Transverse colon (tissue), 4 donors: ENCODE measurements at regions not wholly inside any gene's neighbourhood (a gene's known extent, or its start where the extent isn't known, plus 50 kb on each side); places are given as distances from the start of the nearest gene placed in this dataset.

Experiments
- DNase-seq: peaks from one replicate; pipeline ENCODE4 v3.0.0-alpha.2; 2019
- H3K27ac ChIP-seq, 4 donors: fragments of 200-600 bp; sonication (generic); 2 replicates each; pipeline ENCODE4 v1.5.1; 2016 to 2018; ENCODE audit warnings: inconsistent platforms in 4 of 4
- H3K27me3 ChIP-seq: fragments of 200-600 bp; sonication (generic); 2 replicates; pipeline ENCODE4 v1.5.1; 2017; ENCODE audit warnings: inconsistent platforms
- H3K36me3 ChIP-seq, 4 donors: fragments of 200-600 bp; sonication (generic); 2 replicates each; pipeline ENCODE4 v1.5.1; 2017 to 2019; ENCODE audit warnings: inconsistent platforms in 4 of 4
- H3K4me1 ChIP-seq, 4 donors: fragments of 200-600 bp; sonication (generic); 2 replicates each; pipeline ENCODE4 v1.5.1; 2017 to 2020; ENCODE audit warnings: inconsistent platforms in 4 of 4
- H3K4me3 ChIP-seq, 4 donors: fragments of 200-600 bp; sonication (generic); 1 replicate in 1 of 4; 2 replicates in 3 of 4; pipeline versions ENCODE4 v1.5.1 to v1.6.1; 2017 to 2019; ENCODE audit warnings: inconsistent platforms in 4 of 4
- H3K9me3 ChIP-seq, 2 donors: fragments of 200-600 bp; sonication (generic); 2 replicates each; pipeline ENCODE4 v1.5.1; 2017 to 2019; ENCODE audit warnings: inconsistent platforms in 2 of 2
- CTCF ChIP-seq, 5 experiments: fragments of 200-600 bp in 3 of 5; fragments of 450-650 bp in 2 of 5; sonication (generic) in 3 of 5; IDR thresholded peaks; 1 replicate in 2 of 5; 2 replicates in 3 of 5; pipeline ENCODE4 v1.5.1; 2016 to 2017; ENCODE audit warnings: antibody characterized with exemption in 5 of 5, inconsistent platforms in 3 of 5, mild to moderate bottlenecking in 2 of 5, moderate library complexity in 1 of 5
- EP300 ChIP-seq: sonication (generic); formaldehyde crosslinking; IDR thresholded peaks from one replicate; pipeline ENCODE4 v1.6.1; 2017; ENCODE audit warnings: antibody characterized with exemption, low read depth
- POLR2A ChIP-seq: fragments of 450-650 bp; IDR thresholded peaks from one replicate; pipeline ENCODE4 v1.6.1; 2016; ENCODE audit warnings: antibody characterized with exemption, mild to moderate bottlenecking, moderate library complexity
- POLR2AphosphoS5 ChIP-seq, 3 donors: sonication (generic); formaldehyde crosslinking; IDR thresholded peaks; one replicate each; pipeline ENCODE4 v1.6.1; 2016; ENCODE audit warnings: antibody characterized with exemption in 3 of 3
- WGBS, 2 donors: methylation state at CpG; one replicate each; pipeline ENCODE4 v1.1.5; 2018; ENCODE audit warnings: low coverage in 1 of 2; 5-methylcytosine and 5-hydroxymethylcytosine counted together
- in situ Hi-C, 4 donors: fragments of 200-750 bp; cut with MboI; loops; one replicate each; pipeline versions ENCODE4 v1.15.0 to v1.15.1; 2017; ENCODE audit warnings: low sequenced_read_pairs in 3 of 4, low pct_ligation_motif_present in 1 of 4, low pct_unique_long_range_greater_than_20kb in 1 of 4
- intact Hi-C: fragments of 100-400 bp; cut with DNase I; formaldehyde crosslinking; loops from one replicate; pipeline ENCODE4 v1.15.1; 2023; ENCODE audit warnings: low total_unique reads

- H3K9me3 ChIP-seq = no peaks in the 10 kb centered on the region
- H3K27me3 ChIP-seq = no peaks in the 10 kb centered on the region
- H3K27ac ChIP-seq = no peak overlapping the region
- H3K4me1 ChIP-seq = peaks cover 0 to 15% (median 0%) of the 10 kb centered on the region in 4 donors
- no peaks in the 10 kb centered on the region for H3K36me3 ChIP-seq
- TF ChIP-seq EP300 (no peak), POLR2AphosphoS5 (IDR thresholded peaks at IDR 0.05) (no peak), CTCF (IDR thresholded peaks at IDR 0.05) (no peak), POLR2A (no peak)
- DNase-seq = no peak
- in situ Hi-C loops = no loop called here
- intact Hi-C loops = no loop called here
- H3K4me3 ChIP-seq = no peak overlapping the region
- WGBS, 2 donors = 34 to 42% methylated on average over 2 to 3 of the region's 3 CpGs
Measured at GRCh38 chr6:92763680-92764079, 655.7 kb downstream of the EPHA7 start.

- no peak overlapping the region for H3K27ac ChIP-seq
- intact Hi-C loops = no loop called here
Measured at GRCh38 chr6:92763274-92763584, 656.1 kb downstream of the EPHA7 start.

GRCh38 chr6:92762443-92763273, 656.7 kb downstream of the EPHA7 start:
- Histone ChIP-seq H3K36me3 (no peaks in the 10 kb centered on the region), H3K4me3 (no peak overlapping the region), H3K27ac (peak overlapping the region in 1 of 4 donors; percentile 12), H3K4me1 (peaks cover 0 to 15% (median 0%) of the 10 kb centered on the region in 4 donors), H3K9me3 (no peaks in the 10 kb centered on the region), H3K27me3 (no peaks in the 10 kb centered on the region)
- no peak for DNase-seq
- TF ChIP-seq POLR2A = no peak
- TF ChIP-seq POLR2AphosphoS5 (IDR thresholded peaks at IDR 0.05) = peak in 1 of 3 donors; percentile 30
- intact Hi-C loops (no loop called here), in situ Hi-C loops (no loop called here)
- 41 to 68% methylated on average over 2 to 3 of the region's 3 CpGs for WGBS, 2 donors

More at GRCh38 chr6:92763274-92763584, 656.1 kb downstream of the EPHA7 start:
- TF ChIP-seq POLR2A = no peak
- no peak for TF ChIP-seq POLR2AphosphoS5 (IDR thresholded peaks at IDR 0.05)
- no peak for TF ChIP-seq EP300
- TF ChIP-seq CTCF (IDR thresholded peaks at IDR 0.05) = no peak
- WGBS, 2 donors = 52 to 53% methylated on average over 2 of the region's 2 CpGs
- Histone ChIP-seq H3K4me3 (no peak overlapping the region), H3K9me3 (no peaks in the 10 kb centered on the region), H3K4me1 (peaks cover 0 to 15% (median 0%) of the 10 kb centered on the region in 4 donors), H3K27me3 (no peaks in the 10 kb centered on the region), H3K36me3 (no peaks in the 10 kb centered on the region)
- DNase-seq = no peak
- in situ Hi-C loops = no loop called here

- peaks cover 0 to 15% (median 0%) of the 10 kb centered on the region in 4 donors for H3K4me1 ChIP-seq
- H3K27ac ChIP-seq = no peak overlapping the region
- no peaks in the 10 kb centered on the region for H3K36me3 ChIP-seq
- WGBS, 2 donors = 64% methylated on average over 3 of the region's 3 CpGs; no CpG with 5 or more reads in 1 of the 2 donors
- H3K9me3 ChIP-seq = no peaks in the 10 kb centered on the region
- intact Hi-C loops (loop anchor here (5.0 kb wide), 1 partner anchor 1043 kb away; no protein-coding TSS in a partner anchor), in situ Hi-C loops (no loop called here)
- no peaks in the 10 kb centered on the region for H3K27me3 ChIP-seq
- no peak for DNase-seq
- TF ChIP-seq POLR2AphosphoS5 (IDR thresholded peaks at IDR 0.05) (no peak), POLR2A (no peak), CTCF (IDR thresholded peaks at IDR 0.05) (no peak), EP300 (no peak)
- H3K4me3 ChIP-seq = no peak overlapping the region
Measured at GRCh38 chr6:92759178-92759577, 660.2 kb downstream of the EPHA7 start.
